Hepatic stellate cell (primary cell): ENCODE measurements at regions not wholly inside any gene's neighbourhood (a gene's known extent, or its start where the extent isn't known, plus 50 kb on each side); places are given as distances from the start of the nearest gene placed in this dataset.
"Not testable (repeated sequence)": the region's sequence is repeated elsewhere in the genome, so short reads cannot be mapped to it uniquely, and the experiment has no call there.

ENCODE experiments used
- DNase-seq: peaks from one replicate; pipeline ENCODE4 v3.0.0; 2011; ENCODE audit warnings: low spot score

DNA sequence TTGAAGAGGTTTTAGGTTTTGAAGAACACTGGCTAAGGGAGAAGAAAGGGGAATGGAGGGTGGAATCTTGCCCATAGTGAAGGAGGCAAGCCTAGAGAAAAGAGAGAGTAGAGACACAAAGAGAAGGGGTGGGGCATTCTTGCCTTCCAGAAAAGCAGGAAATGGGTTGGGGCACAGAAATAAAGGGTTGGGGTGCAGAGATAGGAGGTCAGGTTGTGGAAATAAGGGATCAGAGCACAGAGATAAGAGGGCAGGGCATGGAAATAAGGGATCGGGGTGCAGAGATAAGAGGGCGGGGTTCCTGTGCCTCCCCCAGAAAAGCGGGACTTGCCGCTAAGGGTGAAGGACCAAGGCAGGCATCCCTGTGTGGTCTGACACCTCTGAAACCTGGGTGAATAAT lies 69.9 kb downstream of the ALG1L2 start:
- not testable (repeated sequence) for DNase-seq

DNA sequence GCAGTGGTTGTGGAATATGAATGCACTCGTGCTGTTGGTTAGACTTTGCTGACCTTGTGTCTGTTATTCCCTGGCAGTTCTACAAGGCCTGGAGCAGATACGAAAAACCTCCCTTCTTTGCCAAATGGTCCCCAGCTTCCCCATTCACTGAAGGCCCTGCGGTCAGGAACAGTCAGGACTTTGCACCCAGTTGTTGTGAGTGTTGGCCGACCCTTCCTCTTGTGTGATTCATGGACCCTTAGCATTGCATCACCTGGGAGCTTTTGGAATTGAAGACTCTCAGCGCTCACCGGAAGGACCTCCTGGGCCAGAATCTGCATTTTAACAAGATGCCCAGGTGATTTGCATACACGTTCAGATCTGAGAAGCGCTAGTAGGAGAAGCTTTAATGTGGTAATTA lies 71.6 kb downstream of the ALG1L2 start:
- not testable (repeated sequence) for DNase-seq

DNA sequence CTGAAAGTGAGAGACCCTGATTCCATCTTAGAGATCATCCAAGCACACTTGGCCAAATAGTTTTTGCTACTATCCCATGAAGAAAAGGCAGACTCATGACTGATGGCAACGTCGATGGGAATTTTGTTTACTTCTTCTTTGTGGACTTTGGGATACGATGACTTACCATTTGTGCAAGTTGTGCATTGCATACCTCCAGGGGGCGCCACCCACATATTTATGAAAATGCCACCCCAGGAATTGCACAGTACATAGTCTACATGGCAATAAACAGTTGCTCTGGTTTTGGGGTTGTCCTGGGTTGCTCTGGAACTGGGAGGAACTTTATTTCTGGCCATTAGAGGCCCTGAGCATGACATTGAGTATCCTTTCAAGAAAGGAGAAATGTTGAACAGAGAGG lies 73.8 kb downstream of the ALG1L2 start:
- DNase-seq, result not testable (repeated sequence)

DNA sequence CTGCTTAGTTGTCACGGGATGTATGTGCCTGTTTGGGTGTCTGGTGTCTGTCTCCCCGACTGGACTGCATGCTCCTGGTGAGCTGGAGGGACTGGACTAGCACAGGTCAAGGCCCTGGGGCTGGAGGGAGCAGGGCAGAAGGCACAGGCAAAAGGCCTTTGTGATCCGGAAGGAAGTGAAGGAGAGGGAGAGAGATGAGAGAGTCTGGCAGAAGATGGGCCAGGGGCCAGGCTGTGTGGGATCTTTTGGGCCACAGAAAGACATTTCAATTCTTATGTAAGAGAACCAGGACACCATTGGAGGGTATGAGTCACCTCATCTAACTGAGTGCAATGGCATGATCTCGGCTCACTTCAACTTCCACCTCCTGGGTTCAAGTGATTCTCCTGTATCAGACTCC lies 85.2 kb downstream of the ALG1L2 start:
- DNase-seq, result not testable (repeated sequence)

DNA sequence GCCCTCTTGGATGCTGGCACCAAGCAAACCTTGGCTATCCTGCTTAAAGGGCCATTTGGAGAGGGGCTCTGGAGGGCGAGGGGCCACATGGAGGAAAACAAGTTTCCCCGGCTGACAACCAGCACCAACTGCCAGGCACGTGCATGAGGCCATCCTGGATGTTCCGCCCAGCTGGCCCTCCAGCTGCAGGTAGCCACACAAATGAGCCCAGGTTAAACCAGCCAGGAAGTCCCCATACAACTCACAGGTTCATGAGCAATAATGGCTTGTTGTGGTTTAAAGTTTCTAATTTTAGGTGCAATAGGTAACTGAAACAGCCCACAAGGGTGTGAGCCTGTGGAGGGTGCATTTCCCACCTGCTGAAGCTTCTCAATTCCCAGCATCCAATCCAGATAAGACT lies 93.6 kb downstream of the ALG1L2 start:
- DNase-seq, result not testable (repeated sequence)

DNA sequence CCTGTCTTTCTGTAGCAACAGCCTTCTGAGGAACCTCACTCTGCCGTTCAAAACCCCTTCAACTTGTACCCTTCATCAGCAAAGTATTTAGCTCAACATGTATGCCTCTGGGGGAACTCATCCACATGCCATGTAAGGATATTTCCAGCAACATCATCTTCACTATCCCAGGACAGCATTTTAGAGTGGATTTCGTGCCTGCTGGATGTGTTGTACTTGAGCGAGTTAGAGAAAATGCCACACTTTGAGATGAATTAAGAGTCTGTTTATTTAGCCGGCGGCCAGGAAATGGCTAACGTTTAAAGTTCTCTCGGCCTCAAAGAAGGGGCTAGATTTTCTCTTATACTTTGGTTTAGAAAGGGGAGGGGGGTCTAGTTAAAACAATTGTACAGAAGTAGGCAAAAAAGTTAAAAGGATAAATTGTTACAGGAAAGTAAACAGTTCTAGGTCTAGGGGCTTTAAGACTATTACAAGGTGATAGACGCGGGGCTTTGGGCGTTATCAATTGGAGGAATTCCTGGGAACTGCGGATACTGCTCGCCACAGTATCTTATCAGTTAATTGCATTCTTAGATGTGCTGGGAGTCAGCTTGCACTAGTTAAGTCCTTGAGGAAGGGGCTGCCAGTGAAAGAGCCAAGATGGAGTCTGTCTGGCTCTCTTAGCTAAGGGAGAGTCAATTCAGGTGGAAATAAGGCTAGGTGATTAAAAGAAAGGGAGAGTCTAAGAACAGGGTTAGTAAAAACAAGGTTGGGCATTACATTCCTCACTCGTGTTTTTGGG lies 95.0 kb downstream of the ALG1L2 start:
- not testable (repeated sequence) for DNase-seq

DNA sequence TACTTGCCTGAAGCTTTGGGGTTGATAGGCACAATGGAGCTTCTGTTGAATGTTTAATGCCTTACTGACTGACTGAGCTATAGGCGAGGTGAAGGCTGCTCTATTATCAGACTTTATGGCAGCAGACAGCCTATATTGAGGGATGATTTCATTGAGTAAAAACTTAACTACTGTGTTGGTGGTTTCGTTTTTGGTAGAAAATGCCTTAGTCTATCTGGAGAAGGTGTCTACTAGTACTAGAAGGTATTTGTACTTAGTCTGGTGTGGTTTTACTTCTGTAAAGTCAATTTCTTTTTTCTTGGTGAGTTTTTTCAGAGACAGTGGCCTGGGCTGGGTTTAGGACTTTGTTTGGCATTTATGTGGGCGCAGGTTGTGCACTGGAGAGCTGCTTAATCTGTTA lies 97.2 kb downstream of the ALG1L2 start:
- DNase-seq, result not testable (repeated sequence)

DNA sequence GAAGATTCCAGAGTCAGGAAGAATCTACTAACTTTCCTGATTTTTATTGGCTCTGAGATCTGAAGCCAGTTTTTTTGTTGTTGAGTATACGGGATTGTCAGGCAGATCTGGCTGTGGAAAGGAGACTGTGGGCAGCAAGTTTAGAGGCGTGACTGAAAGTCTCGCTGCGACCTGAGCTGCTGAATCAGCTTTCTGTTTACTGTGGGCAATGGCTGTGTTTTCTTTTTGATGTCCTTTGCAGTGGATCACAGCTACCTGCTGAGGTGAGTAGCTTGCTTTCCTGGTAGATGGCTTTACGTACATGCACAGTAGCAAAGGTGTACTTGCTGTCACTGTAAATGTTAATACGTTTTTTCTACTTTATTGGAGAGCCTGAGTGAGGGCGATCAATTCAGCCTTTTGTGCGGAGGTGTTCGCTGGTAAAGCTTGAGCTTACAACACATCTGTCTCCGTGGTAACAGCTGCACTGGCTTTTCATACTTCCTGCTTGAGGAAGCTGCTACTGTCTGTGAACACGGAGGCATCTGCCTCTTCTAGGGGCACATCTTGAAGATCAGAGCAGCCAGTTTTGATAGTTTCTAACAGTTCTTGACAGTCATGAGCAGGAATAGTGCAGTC lies 97.8 kb downstream of the ALG1L2 start:
- DNase-seq, result not testable (repeated sequence)

DNA sequence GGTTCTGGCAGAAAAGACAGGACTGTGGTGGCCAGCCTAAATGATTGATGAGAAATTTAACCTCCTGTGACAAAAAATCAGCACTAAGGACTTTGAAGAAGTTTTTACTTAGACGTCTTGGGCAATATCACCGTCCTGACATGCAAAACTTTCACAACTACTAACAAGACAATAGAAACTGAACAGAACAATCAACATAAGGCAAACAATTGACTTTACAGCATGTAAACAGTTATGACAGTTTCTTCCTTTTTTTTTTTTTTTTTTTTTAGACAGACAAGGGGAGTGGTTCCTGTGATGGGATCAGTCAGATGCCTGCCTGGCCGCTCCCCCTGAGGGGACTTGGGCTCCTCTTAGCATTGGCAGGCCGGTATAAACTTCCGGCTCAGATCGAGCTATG lies 100.8 kb downstream of the ALG1L2 start:
- not testable (repeated sequence) for DNase-seq

DNA sequence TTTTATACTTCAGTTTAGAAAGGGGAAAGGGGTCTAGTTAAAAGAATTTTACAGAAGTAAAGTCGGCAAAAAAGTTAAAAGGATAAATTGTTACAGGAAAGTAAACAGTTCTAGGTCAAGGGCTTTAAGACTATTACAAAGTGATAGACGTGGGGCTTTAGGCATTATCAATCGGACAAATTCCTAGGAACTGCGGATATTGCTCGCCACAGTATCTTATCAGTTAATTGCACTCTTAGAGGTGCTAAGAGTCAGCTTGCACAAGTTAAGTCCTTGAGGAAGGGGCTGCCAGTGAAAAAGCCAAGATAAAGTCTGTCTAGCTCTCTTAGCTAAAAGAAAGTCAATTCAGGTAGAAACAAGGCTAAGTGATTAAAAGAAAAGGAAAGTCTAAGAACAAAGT lies 102.1 kb downstream of the ALG1L2 start:
- not testable (repeated sequence) for DNase-seq

DNA sequence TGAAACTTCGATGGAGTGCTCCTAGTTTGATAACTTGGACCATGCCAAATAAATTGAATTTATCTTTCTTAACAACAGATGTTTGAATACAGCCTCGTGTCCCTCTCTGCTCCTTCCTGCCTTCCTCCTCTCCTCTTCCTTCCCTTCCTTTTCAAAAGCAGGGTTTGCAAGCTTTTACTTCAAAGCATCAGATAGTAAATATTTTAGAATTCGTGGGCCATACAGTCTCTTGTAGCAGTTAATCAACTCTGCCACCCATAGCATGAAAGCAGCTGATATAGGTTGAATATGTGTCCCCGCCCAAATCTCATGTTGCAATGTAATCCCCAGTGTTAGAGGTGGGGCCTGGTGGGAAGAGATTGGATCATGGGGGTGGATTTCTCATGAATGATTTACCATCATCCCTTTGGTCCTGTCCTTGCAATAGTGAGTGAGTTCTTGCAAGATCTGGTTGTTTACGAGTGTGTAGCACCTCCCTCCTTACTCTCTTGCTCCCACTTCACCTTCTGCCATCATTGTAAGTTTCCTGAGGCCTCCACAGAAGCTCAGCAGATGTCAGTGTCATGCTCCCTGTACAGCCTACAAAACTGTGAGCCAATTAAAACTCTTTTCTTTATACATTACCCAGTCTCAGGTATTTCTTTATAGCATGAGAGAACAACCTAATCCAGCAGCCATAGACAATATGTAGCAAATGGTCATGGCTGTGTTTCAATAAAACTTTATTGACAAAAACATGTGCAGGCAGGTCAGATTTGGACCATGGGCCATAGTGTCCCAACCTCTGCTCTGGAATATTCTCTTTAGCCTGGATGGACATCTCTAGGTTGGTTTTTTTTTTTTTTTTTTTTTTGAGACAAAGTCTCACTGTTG lies 102.8 kb downstream of the ALG1L2 start:
- not testable (repeated sequence) for DNase-seq

DNA sequence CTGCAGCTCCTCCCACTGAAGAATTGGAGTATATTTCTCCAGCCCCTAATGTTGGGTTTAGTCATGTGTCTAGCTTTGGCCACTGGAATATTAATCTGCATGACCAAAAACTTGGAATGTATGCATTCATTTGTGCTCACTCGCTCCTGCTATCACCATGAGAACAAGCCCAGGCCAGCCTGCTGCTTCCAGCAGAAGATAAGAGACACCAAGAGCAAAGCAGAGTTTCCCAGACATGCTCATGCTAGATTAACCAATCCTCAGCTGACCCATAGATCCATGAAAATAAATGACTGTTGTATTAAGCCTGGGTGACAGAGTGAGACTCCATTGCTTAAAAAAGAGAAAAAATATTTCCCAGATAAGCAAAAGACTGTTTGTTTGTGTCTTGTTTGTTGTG lies 119.6 kb downstream of the ALG1L2 start:
- DNase-seq, result not testable (repeated sequence)

DNA sequence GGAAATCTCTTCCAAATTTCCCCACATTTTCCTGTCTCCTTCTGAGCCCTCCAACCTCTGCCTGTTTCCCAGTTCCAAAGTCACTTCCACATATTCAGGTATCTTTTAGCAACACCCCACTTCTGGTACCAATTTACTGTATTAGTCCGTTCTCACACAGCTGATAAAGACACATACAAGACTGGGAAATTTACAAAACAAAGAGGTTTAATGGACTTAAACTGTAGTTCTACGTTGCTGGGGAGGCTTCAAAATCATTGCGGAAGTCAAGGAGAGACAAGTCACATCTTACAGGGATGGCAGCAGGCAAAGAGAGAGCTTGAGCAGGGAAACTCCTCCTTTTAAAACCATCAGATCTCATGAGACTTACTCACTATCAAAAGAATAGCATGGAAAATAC lies 122.0 kb downstream of the ALG1L2 start:
- not testable (repeated sequence) for DNase-seq

DNA sequence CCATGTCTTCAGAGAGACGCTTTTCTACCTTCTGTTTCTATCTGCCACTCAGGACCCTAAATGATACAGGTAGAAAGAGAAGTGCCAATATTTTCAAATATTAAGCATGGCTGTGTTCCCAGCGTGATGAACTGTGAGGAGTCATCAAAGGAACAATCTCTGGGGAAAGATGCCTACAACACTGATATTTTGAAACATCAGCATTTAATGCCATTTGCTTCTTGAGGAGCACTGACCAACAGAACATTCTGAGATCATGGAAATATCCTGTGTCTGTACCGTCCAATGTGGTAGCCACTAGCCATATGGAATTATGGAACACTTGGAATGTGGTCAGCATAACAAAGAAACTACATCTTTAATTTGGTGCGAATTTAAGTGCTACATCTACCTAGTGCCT lies 117.9 kb upstream of the COL6A5 start:
- DNase-seq, result no peak

DNA sequence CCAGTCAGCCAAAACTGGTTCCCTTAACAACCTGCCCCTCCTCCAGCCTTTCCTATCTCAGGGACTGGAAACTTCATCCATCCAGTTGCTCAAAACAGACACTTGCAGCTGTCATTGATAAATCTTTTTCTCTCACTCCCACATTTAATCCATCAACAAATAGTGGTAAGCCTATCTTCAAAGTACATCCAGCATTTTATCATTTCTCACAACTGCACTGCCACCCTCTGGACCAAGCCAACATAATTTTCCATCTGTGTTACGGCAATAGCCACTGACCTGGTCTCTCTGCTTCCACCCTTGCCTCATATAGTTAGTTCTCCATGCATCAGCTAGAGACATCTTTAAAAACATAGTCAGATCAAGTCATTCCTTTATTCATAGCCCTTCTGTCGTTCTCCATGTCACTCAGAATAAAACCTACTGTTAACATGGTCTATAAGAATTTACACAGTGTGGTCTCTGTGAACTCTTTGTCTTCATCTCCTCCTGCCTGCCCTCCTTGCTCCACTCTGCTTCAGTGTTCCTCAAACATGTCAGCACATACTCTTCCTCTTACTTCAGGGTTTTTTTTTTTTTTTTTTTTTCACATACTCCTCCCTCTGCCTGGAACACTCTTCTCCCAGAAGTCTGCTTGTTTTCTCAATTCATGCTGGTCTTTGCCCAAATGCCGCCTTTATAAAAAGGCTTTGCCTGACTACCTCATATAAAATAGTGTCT lies 102.5 kb upstream of the COL6A5 start:
- DNase-seq, result no peak

DNA sequence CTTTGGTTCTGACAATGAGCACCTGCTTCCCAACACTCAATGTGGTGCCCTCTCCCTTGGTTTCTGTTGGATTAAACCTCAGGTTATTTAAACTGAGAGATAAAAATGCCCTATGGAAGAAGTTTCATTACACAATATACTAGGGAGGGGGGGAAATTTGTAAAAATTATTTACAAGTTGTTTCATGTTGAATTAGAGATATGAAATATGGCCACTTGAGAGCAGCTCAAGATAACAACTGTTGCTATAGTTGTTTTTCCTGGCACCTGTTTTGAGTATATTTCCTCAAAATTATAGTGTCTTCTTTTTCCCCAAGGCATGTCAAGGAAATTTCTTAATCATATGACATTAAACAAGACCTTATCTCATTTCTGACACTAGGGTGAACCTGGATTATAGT lies 101.7 kb upstream of the COL6A5 start:
- DNase-seq, result no peak

DNA sequence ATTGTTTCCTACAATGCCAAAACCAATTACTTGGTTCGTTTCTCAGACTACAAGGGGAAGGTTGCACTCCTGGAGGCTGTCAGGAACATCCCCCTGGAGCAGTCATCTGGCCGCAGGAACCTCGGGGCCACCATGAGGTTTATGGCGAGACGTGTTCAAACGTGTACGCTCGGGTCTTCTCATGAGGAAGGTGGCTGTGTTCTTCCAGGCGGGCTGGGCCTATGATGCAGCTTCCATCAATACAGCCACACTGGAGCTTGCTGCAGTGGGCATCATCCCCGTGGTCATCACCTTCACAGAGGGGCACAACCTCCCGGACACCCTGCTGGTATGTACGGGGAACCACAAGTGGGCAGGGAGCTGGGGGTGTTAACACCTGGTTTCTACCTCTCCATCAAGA lies 94.5 kb upstream of the COL6A5 start:
- no peak for DNase-seq

DNA sequence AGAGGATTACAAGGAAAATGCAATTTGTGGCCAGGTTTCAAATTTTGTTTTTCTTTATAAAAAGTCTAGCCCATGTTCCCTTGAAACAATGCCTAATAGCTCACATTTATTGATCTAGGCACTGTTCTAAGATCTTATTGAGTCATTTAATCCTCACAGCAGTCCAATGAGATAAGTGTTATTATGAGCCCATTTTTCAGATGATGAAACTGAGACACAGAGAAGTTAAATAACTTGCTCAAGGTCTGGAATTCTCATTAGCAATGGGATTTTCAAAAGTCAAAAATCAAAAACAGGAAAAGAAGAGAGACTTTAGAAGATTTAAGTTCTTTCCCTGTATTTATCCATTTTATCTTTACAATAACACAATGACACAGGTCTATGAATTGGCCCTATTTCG lies 90.0 kb upstream of the COL6A5 start:
- DNase-seq, result no peak

DNA sequence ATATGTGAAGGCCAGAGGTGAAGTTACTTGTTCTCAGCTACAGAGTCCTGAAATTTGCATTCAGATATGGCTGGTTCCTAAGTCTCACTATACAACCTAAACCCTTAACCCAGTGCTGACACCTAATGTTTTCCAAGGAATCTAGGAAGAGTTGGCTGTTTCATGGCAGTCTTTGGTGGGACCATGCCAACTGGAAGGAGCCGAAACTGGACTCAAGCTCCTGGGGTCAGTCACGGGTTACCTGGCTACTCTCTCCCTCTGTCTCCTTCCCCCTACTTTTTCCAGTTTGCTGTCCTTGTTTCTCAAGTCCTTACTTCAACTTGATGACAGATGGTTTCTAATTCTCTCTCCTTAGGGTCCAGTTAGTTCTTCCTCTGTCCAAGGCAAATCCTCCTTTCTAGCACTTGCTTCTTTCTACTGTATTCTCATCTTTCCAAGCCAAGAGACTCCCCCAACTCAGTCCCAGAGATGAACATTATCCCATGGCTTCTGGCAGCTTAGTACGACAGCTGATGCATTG lies 88.6 kb upstream of the COL6A5 start:
- no peak for DNase-seq

DNA sequence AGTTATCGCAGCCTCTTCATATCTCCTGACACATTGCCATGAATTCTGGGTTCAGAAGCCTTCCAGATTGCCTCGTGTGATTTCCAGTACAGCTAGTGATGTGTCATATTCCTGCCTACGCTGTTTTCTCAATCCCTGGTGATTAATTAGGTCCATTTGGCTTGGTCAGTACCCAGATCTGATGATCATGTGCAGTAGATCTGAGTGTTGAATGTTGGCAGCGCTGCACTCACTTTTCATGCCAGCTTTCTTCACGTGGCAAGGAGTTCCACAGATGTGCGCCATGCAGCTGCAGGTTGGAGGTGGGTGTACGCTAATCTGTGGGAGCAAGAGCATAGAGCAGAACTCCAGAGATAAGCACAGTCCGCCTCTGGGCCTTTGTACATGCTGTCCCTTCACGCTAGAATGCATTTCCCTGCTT lies 86.9 kb upstream of the COL6A5 start:
- DNase-seq, result no peak

DNA sequence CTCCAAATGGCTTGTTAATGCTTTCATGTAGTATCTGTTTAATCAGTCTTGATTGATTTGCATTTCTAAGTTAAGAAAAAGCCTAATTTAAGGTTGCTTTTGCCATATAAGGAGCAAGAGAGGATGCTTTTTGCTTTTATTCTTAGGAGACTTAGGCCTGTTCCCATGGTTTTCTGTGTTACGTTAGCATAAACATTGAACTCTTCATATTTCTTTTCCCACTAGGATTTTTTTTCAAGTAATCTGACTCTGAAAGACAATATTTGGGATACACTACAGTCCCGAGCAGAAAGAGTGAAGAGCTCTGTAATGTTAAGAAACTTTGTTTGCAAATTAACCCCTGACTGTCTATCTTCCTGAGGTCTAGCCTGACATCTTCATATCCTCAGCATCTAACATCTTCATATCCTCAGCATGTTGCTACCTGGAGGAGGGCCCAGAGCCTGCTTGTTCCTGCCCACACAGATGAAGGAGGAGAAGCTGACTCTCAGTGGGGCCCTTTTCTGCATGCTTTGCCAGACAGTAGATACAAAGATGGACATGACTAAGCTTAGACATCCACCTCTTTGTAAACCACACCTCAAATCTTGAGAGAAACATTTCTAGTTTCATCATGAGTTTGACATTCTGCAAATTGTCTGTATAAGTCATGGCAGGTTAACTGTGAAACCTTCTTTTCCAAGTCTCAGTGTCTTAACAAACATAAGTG lies 86.2 kb upstream of the COL6A5 start:
- no peak for DNase-seq
